OCI-LY7 (cell line): ENCODE measurements at regions not wholly inside any gene's neighbourhood (a gene's known extent, or its start where the extent isn't known, plus 50 kb on each side); places are given as distances from the start of the nearest gene placed in this dataset.

Source experiments
- CTCF ChIP-seq: fragments of 200-600 bp; sonication (generic); conservative IDR thresholded peaks from 2 replicates; pipeline ENCODE4 v1.5.1; 2014; ENCODE audit warnings: mild to moderate bottlenecking, antibody characterized with exemption, low read length, moderate library complexity, mixed read lengths
- EZH2phosphoT487 ChIP-seq: fragments of 200-600 bp; sonication (generic); IDR thresholded peaks from 2 replicates; pipeline ENCODE4 v1.6.1; 2018; ENCODE audit warnings: low read depth, borderline replicate concordance, mild to moderate bottlenecking, mixed run types, antibody characterized with exemption, low read length, moderate library complexity, mixed read lengths

DNA sequence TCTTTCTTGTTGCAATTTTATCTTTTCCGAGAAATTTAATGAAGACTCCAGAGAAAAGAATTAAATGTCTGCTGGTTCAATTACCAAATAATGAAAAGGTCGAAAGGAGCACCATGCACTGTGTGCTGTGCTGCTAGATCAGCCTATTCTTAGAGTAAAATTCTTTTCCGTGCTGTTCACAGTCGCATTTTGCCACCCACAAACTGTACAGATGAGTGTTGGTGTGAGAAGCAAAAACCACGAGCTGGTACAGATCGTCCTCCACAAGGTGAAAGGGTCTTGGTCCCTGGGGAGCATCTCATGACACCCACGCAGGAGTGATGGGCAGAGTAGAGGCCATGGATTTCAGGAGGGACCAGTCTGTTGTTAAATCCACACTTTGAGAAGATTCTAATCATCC lies 143.8 kb upstream of the PUM3 start:
- TF ChIP-seq CTCF (no peak), EZH2phosphoT487 (no peak)
